WTC11 (cell line): ENCODE measurements at regions not wholly inside any gene's neighbourhood (a gene's known extent, or its start where the extent isn't known, plus 50 kb on each side); places are given as distances from the start of the nearest gene placed in this dataset.

Experiments used
- ATAC-seq: fragments of 200-7000 bp; cut with Tn5 transposase; 2 replicates; pipeline ENCODE4 v1.10.0; 2021; ENCODE audit warnings: mild to moderate bottlenecking, moderate library complexity
- CTCF ChIA-PET: fragments of 300-600 bp; sonication (Branson Sonifier 250); formaldehyde crosslinking; loops from one replicate; lab custom pipeline; 2021; ENCODE audit warnings: antibody characterized with exemption; lab: Charles Lee
- POLR2A ChIA-PET: fragments of 350-600 bp; sonication (Branson Sonifier 250); formaldehyde crosslinking; loops from one replicate; lab custom pipeline; 2021; ENCODE audit warnings: antibody characterized with exemption; lab: Charles Lee
- DNase-seq: peaks from one replicate; pipeline ENCODE4 v3.0.0; 2021; ENCODE audit warnings: low spot score
- H3K27ac Mint-ChIP-seq: 2 replicates; pipeline ENCODE4 v1.8.0; 2021; ENCODE audit warnings: mixed read lengths
- H3K27me3 Mint-ChIP-seq: 2 replicates; pipeline ENCODE4 v1.8.0; 2021; ENCODE audit warnings: low read depth, mild to moderate bottlenecking, moderate library complexity, mixed read lengths
- H3K36me3 Mint-ChIP-seq: 2 replicates; pipeline ENCODE4 v1.8.0; 2021; ENCODE audit warnings: mixed read lengths
- H3K4me1 Mint-ChIP-seq: 2 replicates; pipeline ENCODE4 v1.8.0; 2022; ENCODE audit warnings: mixed read lengths
- H3K4me3 Mint-ChIP-seq: 2 replicates; pipeline ENCODE4 v1.8.0; 2021; ENCODE audit warnings: mild to moderate bottlenecking, moderate library complexity, mixed read lengths
- H3K9me3 Mint-ChIP-seq: 2 replicates; pipeline ENCODE4 v1.8.0; 2021; ENCODE audit warnings: mixed read lengths
- ATF1 ChIP-seq: sonication (generic); formaldehyde crosslinking; IDR thresholded peaks from 2 replicates; pipeline ENCODE4 v1.8.1; 2023; ENCODE audit warnings: mild to moderate bottlenecking, moderate library complexity, missing genetic modification reagents
- CBFB ChIP-seq: sonication (generic); formaldehyde crosslinking; IDR thresholded peaks from 2 replicates; pipeline ENCODE4 v1.8.1; 2022; ENCODE audit warnings: mild to moderate bottlenecking, low read depth, missing genetic modification reagents
- CREB1 ChIP-seq: sonication (generic); formaldehyde crosslinking; IDR thresholded peaks from 2 replicates; pipeline ENCODE4 v1.8.0; 2023; ENCODE audit warnings: mild to moderate bottlenecking, missing genetic modification reagents
- CREM ChIP-seq: sonication (generic); formaldehyde crosslinking; IDR thresholded peaks from 2 replicates; pipeline ENCODE4 v1.8.1; 2022; ENCODE audit warnings: mild to moderate bottlenecking, missing genetic modification reagents, moderate library complexity
- E2F5 ChIP-seq: sonication (generic); formaldehyde crosslinking; IDR thresholded peaks from 2 replicates; pipeline ENCODE4 v1.8.1; 2022; ENCODE audit warnings: mild to moderate bottlenecking, moderate library complexity, missing genetic modification reagents
- ELF4 ChIP-seq: sonication (generic); formaldehyde crosslinking; IDR thresholded peaks from 2 replicates; pipeline ENCODE4 v1.8.1; 2022; ENCODE audit warnings: low read depth, mild to moderate bottlenecking, moderate library complexity, missing genetic modification reagents
- HMGXB4 ChIP-seq: sonication (generic); formaldehyde crosslinking; IDR thresholded peaks from 2 replicates; pipeline ENCODE4 v1.8.1; 2023; ENCODE audit warnings: mild to moderate bottlenecking, moderate library complexity, missing genetic modification reagents
- IRF1 ChIP-seq: sonication (generic); formaldehyde crosslinking; IDR thresholded peaks from 2 replicates; pipeline ENCODE4 v1.8.0; 2023; ENCODE audit warnings: missing genetic modification reagents
- MYBL2 ChIP-seq: sonication (generic); formaldehyde crosslinking; IDR thresholded peaks from 2 replicates; pipeline ENCODE4 v1.8.1; 2023; ENCODE audit warnings: mild to moderate bottlenecking, moderate library complexity, missing genetic modification reagents
- RELA ChIP-seq: sonication (generic); formaldehyde crosslinking; IDR thresholded peaks from 2 replicates; pipeline ENCODE4 v1.8.1; 2022; ENCODE audit warnings: missing genetic modification reagents, mild to moderate bottlenecking, borderline replicate concordance
- TEAD4 ChIP-seq: sonication (generic); formaldehyde crosslinking; IDR thresholded peaks from 2 replicates; pipeline ENCODE4 v1.8.0; 2022; ENCODE audit warnings: mild to moderate bottlenecking, missing genetic modification reagents
- ZBTB21 ChIP-seq: sonication (generic); formaldehyde crosslinking; IDR thresholded peaks from 2 replicates; pipeline ENCODE4 v1.8.1; 2023; ENCODE audit warnings: mild to moderate bottlenecking, missing genetic modification reagents, borderline replicate concordance
- ZNF263 ChIP-seq: sonication (generic); formaldehyde crosslinking; IDR thresholded peaks from 2 replicates; pipeline ENCODE4 v1.8.1; 2022; ENCODE audit warnings: low read depth, mild to moderate bottlenecking, moderate library complexity, missing genetic modification reagents
- ZNF423 ChIP-seq: fragments of 250-450 bp; sonication (Bioruptor Pico); IDR thresholded peaks from 2 replicates; pipeline ENCODE4 v2.1.2; 2022; ENCODE audit warnings: mild to moderate bottlenecking, moderate library complexity
- ZNF671 ChIP-seq: fragments of 250-450 bp; sonication (Bioruptor Pico); IDR thresholded peaks from 2 replicates; pipeline ENCODE4 v1.8.0; 2021; ENCODE audit warnings: mild to moderate bottlenecking
- ZSCAN18 ChIP-seq: fragments of 250-450 bp; sonication (Bioruptor Pico); IDR thresholded peaks from 2 replicates; pipeline ENCODE4 v2.1.2; 2022; ENCODE audit warnings: mild to moderate bottlenecking, moderate library complexity
- TF ChIP-seq, protein P1 (sequence below): sonication (generic); formaldehyde crosslinking; IDR thresholded peaks from 2 replicates; pipeline ENCODE4 v1.8.1; 2023; ENCODE audit warnings: mild to moderate bottlenecking, missing genetic modification reagents, borderline replicate concordance
- TF ChIP-seq, protein P2 (sequence below): fragments of 250-450 bp; sonication (Bioruptor Pico); conservative IDR thresholded peaks from 2 replicates; pipeline ENCODE4 v1.9.0; 2021; ENCODE audit warnings: mild to moderate bottlenecking
- TF ChIP-seq, protein P3 (sequence below): sonication (generic); formaldehyde crosslinking; IDR thresholded peaks from 2 replicates; pipeline ENCODE4 v1.8.1; 2023; ENCODE audit warnings: mild to moderate bottlenecking, missing genetic modification reagents

DNA sequence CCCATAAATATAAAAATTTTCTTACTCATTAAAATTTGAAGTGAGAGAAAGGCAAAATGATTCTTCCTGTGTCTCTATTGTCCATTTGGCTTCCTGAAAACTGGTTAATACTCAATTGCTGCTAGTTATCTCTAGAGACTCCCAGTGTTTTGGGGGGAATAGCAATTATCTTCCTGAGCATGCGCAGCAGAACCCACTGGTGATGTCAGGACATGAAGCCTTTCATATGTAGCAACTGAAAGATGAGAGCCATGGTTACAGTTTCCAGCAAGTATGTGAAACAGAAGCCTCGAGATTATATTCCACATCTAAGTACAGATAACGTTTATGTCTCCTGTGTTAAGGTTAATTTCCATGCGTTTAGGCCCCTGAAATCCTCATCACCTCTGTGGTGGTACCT is 254.3 kb upstream of the FIGN start:
- Mint-ChIP-seq H3K36me3 (no peaks in the 10 kb centered on the region), H3K27me3 (no peaks in the 10 kb centered on the region), H3K27ac (no peak overlapping the region), H3K4me3 (no peak overlapping the region), H3K9me3 (no peaks in the 10 kb centered on the region), H3K4me1 (peaks cover 12% of the 10 kb centered on the region)
- POLR2A ChIA-PET, result no interaction called here
- ATAC-seq, result no peak
- DNase-seq, result no peak
- CTCF ChIA-PET, result no interaction called here
- TF ChIP-seq ELF4 (CRISPR knock-in tag) (no peak), ZNF671 (CRISPR knock-in tag) (no peak), CBFB (no peak)

DNA sequence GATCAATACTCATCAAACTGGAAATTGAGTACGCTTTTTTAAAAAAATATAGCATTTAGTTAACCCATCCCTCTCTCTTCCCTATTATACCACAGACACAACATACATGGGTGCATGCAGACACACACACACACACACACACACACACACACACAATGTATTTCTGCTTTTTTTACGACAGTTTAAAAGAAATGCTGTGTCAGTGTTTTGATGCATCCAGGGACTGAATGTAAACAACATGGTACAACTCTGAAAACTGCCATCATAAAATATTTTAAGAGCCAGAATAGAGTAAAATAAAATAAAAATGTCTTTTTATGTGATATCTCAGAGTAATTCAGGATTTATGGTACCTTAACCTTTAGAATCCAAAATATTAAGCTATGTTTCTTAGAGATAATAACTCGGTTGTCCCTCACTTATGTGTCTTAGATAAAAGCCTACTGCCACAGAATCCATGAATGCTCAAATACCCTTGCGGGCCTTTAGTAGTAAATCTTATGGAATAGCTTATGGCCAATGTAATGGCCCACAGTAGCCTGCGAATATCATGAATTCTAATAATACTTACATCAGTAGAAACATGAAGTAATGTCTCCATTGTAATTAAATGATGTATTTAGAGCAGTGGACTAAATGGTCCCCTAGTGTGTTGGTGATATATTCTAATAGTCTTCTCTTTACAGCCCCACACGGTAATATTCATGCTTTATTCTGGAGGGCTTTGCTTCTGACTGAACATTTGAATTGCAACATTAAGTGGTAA is 251.6 kb upstream of the FIGN start:
- Mint-ChIP-seq H3K36me3 (no peaks in the 10 kb centered on the region), H3K4me3 (no peak overlapping the region), H3K4me1 (peaks cover 12% of the 10 kb centered on the region), H3K9me3 (no peaks in the 10 kb centered on the region), H3K27me3 (no peaks in the 10 kb centered on the region), H3K27ac (no peak overlapping the region)
- DNase-seq (no peak), ATAC-seq (no peak)
- ChIA-PET POLR2A (no interaction called here), CTCF (no interaction called here)
- TF ChIP-seq CREB1 (CRISPR knock-in tag) (no peak), E2F5 (CRISPR knock-in tag) (no peak), ZNF263 (CRISPR knock-in tag) (no peak), TEAD4 (no peak), ZNF423 (no peak), RELA (no peak), ATF1 (CRISPR knock-in tag) (no peak), ZSCAN18 (CRISPR knock-in tag) (no peak), ZBTB21 (CRISPR knock-in tag) (no peak), HMGXB4 (CRISPR knock-in tag) (no peak), IRF1 (CRISPR knock-in tag) (no peak), MYBL2 (CRISPR knock-in tag) (no peak), CREM (no peak)
- TF ChIP-seq, protein P1, sequence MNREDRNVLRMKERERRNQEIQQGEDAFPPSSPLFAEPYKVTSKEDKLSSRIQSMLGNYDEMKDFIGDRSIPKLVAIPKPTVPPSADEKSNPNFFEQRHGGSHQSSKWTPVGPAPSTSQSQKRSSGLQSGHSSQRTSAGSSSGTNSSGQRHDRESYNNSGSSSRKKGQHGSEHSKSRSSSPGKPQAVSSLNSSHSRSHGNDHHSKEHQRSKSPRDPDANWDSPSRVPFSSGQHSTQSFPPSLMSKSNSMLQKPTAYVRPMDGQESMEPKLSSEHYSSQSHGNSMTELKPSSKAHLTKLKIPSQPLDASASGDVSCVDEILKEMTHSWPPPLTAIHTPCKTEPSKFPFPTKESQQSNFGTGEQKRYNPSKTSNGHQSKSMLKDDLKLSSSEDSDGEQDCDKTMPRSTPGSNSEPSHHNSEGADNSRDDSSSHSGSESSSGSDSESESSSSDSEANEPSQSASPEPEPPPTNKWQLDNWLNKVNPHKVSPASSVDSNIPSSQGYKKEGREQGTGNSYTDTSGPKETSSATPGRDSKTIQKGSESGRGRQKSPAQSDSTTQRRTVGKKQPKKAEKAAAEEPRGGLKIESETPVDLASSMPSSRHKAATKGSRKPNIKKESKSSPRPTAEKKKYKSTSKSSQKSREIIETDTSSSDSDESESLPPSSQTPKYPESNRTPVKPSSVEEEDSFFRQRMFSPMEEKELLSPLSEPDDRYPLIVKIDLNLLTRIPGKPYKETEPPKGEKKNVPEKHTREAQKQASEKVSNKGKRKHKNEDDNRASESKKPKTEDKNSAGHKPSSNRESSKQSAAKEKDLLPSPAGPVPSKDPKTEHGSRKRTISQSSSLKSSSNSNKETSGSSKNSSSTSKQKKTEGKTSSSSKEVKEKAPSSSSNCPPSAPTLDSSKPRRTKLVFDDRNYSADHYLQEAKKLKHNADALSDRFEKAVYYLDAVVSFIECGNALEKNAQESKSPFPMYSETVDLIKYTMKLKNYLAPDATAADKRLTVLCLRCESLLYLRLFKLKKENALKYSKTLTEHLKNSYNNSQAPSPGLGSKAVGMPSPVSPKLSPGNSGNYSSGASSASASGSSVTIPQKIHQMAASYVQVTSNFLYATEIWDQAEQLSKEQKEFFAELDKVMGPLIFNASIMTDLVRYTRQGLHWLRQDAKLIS (CRISPR knock-in tag), result no peak
- TF ChIP-seq, protein P2, sequence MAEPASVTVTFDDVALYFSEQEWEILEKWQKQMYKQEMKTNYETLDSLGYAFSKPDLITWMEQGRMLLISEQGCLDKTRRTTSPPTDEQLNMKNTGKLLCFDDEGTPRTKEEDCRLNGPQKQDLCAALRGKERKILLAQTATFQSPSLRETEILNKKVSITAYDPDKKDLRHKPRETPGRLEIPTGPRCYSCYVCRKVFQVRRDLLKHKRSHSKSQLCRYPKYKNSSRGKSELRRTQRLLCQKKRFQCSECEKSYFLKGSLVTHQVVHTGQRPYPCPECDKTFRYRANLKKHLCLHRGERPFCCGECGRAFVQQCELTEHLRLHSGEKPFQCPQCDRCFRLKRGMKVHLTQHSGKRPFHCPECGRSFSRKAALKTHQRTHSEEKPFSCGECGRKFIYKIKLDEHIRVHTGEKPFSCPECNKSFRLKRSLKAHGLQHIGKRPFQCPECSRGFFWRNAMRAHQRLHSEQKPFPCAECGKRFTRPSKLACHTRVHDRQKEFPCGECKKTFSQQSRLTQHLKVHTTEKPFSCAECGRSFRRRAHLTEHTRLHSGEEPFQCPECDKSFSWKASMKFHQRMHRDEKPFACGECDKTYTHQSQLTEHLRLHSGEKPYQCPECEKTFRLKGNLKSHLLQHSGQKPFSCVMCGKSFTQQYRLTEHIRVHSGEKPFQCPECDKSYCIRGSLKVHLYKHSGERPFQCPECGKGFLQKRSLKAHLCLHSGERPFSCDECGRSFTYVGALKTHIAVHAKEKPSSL (CRISPR knock-in tag), result no peak
- TF ChIP-seq, protein P3, sequence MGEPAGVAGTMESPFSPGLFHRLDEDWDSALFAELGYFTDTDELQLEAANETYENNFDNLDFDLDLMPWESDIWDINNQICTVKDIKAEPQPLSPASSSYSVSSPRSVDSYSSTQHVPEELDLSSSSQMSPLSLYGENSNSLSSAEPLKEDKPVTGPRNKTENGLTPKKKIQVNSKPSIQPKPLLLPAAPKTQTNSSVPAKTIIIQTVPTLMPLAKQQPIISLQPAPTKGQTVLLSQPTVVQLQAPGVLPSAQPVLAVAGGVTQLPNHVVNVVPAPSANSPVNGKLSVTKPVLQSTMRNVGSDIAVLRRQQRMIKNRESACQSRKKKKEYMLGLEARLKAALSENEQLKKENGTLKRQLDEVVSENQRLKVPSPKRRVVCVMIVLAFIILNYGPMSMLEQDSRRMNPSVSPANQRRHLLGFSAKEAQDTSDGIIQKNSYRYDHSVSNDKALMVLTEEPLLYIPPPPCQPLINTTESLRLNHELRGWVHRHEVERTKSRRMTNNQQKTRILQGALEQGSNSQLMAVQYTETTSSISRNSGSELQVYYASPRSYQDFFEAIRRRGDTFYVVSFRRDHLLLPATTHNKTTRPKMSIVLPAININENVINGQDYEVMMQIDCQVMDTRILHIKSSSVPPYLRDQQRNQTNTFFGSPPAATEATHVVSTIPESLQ (CRISPR knock-in tag), result no peak
